ENCODE measurements at regions not wholly inside any gene's neighbourhood (a gene's known extent, or its start where the extent isn't known, plus 50 kb on each side); places are given as distances from the start of the nearest gene placed in this dataset.
A peak's percentile ranks its signal among the peaks of the same experiment; 100 is the strongest.

DNA sequence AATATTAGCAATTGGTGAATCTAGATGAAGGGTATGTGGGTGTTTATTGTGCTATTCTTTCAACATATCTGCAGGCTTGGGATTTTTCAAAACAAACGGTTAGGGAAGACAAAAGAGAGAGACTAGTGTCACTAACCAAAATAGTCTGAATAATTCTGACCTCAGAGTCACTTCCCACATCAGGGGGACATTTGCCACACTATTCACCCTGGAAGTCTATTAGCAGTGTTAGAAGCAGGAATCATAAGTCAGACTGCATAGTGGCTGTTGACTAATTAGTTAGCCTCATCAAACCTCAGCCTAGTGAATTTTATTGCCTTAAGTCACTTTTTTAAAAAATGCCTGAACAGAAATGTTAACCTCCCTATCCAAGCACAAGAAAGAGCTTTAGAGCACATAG is 169.2 kb upstream of the RGMB start:
- peaks cover 13% of the 10 kb centered on the region for H3K4me1 ChIP-seq (ENCODE audit: insufficient read depth, low read length)
- H3K4me3 ChIP-seq (ENCODE audit: insufficient read depth, low read depth, low read length), result no peak overlapping the region
- Mint-ChIP-seq H3K36me3 (ENCODE audit: low read depth, unreplicated experiment) (no peaks in the 10 kb centered on the region), H3K4me3 (ENCODE audit: unreplicated experiment) (no peak overlapping the region), H3K9me3 (ENCODE audit: unreplicated experiment) (peaks cover 6% of the 10 kb centered on the region), H3K27me3 (ENCODE audit: low read depth, unreplicated experiment) (no peaks in the 10 kb centered on the region), H3K27ac (ENCODE audit: unreplicated experiment) (no peak overlapping the region), H3K4me1 (ENCODE audit: low read depth, unreplicated experiment) (peaks cover 12% of the 10 kb centered on the region)
- H3K79me2 ChIP-seq (ENCODE audit: insufficient read depth, low read length), result no peaks in the 10 kb centered on the region
- DNase-seq (ENCODE audit: low read depth) (peak; percentile 4), FAIRE-seq (peak; percentile 20)
- no peaks in the 10 kb centered on the region for H3K36me3 ChIP-seq (ENCODE audit: insufficient read depth, low read length)
- H3K27ac ChIP-seq (ENCODE audit: low read depth, low read length), result peak overlapping the region; percentile 10
- no peaks in the 10 kb centered on the region for H4K20me1 ChIP-seq (ENCODE audit: insufficient read depth, low read length)
- no peak overlapping the region for H2AFZ ChIP-seq (ENCODE audit: low read depth, low read length)
- no peak overlapping the region for H3K9ac ChIP-seq (ENCODE audit: low read length)
- H3K4me2 ChIP-seq (ENCODE audit: low read length), result peak overlapping the region; percentile 44
- no peaks in the 10 kb centered on the region for H3K27me3 ChIP-seq (ENCODE audit: insufficient read depth, low read length)
- TF ChIP-seq, protein P1, sequence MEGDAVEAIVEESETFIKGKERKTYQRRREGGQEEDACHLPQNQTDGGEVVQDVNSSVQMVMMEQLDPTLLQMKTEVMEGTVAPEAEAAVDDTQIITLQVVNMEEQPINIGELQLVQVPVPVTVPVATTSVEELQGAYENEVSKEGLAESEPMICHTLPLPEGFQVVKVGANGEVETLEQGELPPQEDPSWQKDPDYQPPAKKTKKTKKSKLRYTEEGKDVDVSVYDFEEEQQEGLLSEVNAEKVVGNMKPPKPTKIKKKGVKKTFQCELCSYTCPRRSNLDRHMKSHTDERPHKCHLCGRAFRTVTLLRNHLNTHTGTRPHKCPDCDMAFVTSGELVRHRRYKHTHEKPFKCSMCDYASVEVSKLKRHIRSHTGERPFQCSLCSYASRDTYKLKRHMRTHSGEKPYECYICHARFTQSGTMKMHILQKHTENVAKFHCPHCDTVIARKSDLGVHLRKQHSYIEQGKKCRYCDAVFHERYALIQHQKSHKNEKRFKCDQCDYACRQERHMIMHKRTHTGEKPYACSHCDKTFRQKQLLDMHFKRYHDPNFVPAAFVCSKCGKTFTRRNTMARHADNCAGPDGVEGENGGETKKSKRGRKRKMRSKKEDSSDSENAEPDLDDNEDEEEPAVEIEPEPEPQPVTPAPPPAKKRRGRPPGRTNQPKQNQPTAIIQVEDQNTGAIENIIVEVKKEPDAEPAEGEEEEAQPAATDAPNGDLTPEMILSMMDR (IDR thresholded peaks at IDR 0.05; ENCODE audit: insufficient read depth, low read depth, low read length), result no peak
- TF ChIP-seq EZH2 (IDR thresholded peaks at IDR 0.05; ENCODE audit: insufficient read depth, low read length), result no peak
- H3K9me3 ChIP-seq (ENCODE audit: insufficient read depth, low read depth, low read length), result no peaks in the 10 kb centered on the region

GRCh38 chr5:98604721-98605425 is 168.6 kb upstream of the RGMB start:
- Histone ChIP-seq H3K79me2 (ENCODE audit: insufficient read depth, low read length) (no peaks in the 10 kb centered on the region), H3K4me2 (ENCODE audit: low read length) (peak overlapping the region; percentile 44), H3K9ac (ENCODE audit: low read length) (no peak overlapping the region), H4K20me1 (ENCODE audit: insufficient read depth, low read length) (no peaks in the 10 kb centered on the region), H3K4me3 (ENCODE audit: insufficient read depth, low read depth, low read length) (no peak overlapping the region), H3K4me1 (ENCODE audit: insufficient read depth, low read length) (peaks cover 13% of the 10 kb centered on the region), H3K27me3 (ENCODE audit: insufficient read depth, low read length) (no peaks in the 10 kb centered on the region), H3K9me3 (ENCODE audit: insufficient read depth, low read depth, low read length) (no peaks in the 10 kb centered on the region), H2AFZ (ENCODE audit: low read depth, low read length) (peak overlapping the region; percentile 41), H3K27ac (ENCODE audit: low read depth, low read length) (peak overlapping the region; percentile 10), H3K36me3 (ENCODE audit: insufficient read depth, low read length) (no peaks in the 10 kb centered on the region)
- H3K4me1 Mint-ChIP-seq (ENCODE audit: low read depth, unreplicated experiment), result peaks cover 12% of the 10 kb centered on the region
- DNase-seq (ENCODE audit: low read depth) (peak; percentile 49), FAIRE-seq (no peak)
- H3K4me3 Mint-ChIP-seq (ENCODE audit: unreplicated experiment), result no peak overlapping the region
- no peak for TF ChIP-seq EZH2 (IDR thresholded peaks at IDR 0.05; ENCODE audit: insufficient read depth, low read length)
- TF ChIP-seq, protein P1 (IDR thresholded peaks at IDR 0.05; ENCODE audit: insufficient read depth, low read depth, low read length), result no peak
- peaks cover 5% of the 10 kb centered on the region for H3K9me3 Mint-ChIP-seq (ENCODE audit: unreplicated experiment)
- H3K27ac Mint-ChIP-seq (ENCODE audit: unreplicated experiment), result peak overlapping the region; percentile 15
- H3K36me3 Mint-ChIP-seq (ENCODE audit: low read depth, unreplicated experiment), result no peaks in the 10 kb centered on the region
- H3K27me3 Mint-ChIP-seq (ENCODE audit: low read depth, unreplicated experiment), result no peaks in the 10 kb centered on the region

DNA sequence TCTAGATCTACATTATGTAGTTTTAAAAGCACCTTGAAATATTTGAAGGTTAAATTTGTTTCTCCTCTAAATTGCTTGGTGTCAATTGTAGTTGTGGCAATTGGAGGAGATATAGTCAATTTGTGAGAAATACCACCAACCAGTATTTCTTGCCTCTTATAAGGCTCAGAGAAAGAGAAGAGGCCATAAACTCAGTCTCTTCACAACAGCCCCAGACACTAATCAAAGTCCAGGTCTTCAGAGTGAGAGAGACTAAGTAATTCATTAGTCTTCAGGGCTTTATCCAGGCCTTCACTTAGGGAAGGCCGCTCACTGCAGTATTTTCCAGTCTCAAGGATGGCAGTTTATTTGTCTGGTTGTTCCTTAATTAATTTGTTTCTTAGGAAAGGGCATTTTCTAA is 168.0 kb upstream of the RGMB start:
- Histone ChIP-seq H2AFZ (ENCODE audit: low read depth, low read length) (no peak overlapping the region), H3K4me3 (ENCODE audit: insufficient read depth, low read depth, low read length) (no peak overlapping the region), H3K79me2 (ENCODE audit: insufficient read depth, low read length) (no peaks in the 10 kb centered on the region), H3K4me1 (ENCODE audit: insufficient read depth, low read length) (peaks cover 13% of the 10 kb centered on the region), H3K4me2 (ENCODE audit: low read length) (peak overlapping the region; percentile 44), H3K9me3 (ENCODE audit: insufficient read depth, low read depth, low read length) (no peaks in the 10 kb centered on the region), H3K27me3 (ENCODE audit: insufficient read depth, low read length) (no peaks in the 10 kb centered on the region), H3K9ac (ENCODE audit: low read length) (no peak overlapping the region), H4K20me1 (ENCODE audit: insufficient read depth, low read length) (no peaks in the 10 kb centered on the region), H3K36me3 (ENCODE audit: insufficient read depth, low read length) (no peaks in the 10 kb centered on the region), H3K27ac (ENCODE audit: low read depth, low read length) (no peak overlapping the region)
- no peaks in the 10 kb centered on the region for H3K27me3 Mint-ChIP-seq (ENCODE audit: low read depth, unreplicated experiment)
- no peak overlapping the region for H3K4me3 Mint-ChIP-seq (ENCODE audit: unreplicated experiment)
- DNase-seq (ENCODE audit: low read depth) (no peak), FAIRE-seq (no peak)
- peaks cover 12% of the 10 kb centered on the region for H3K4me1 Mint-ChIP-seq (ENCODE audit: low read depth, unreplicated experiment)
- H3K9me3 Mint-ChIP-seq (ENCODE audit: unreplicated experiment), result no peaks in the 10 kb centered on the region
- H3K36me3 Mint-ChIP-seq (ENCODE audit: low read depth, unreplicated experiment), result no peaks in the 10 kb centered on the region
- TF ChIP-seq, protein P1 (IDR thresholded peaks at IDR 0.05; ENCODE audit: insufficient read depth, low read depth, low read length), result no peak
- no peak for TF ChIP-seq EZH2 (IDR thresholded peaks at IDR 0.05; ENCODE audit: insufficient read depth, low read length)
- no peak overlapping the region for H3K27ac Mint-ChIP-seq (ENCODE audit: unreplicated experiment)
